H1 (cell line): ENCODE measurements at regions not wholly inside any gene's neighbourhood (a gene's known extent, or its start where the extent isn't known, plus 50 kb on each side); places are given as distances from the start of the nearest gene placed in this dataset.

Experiments used
- CTCF ChIA-PET: fragments of 300-600 bp; sonication (Branson Sonifier 250); formaldehyde crosslinking; loops from one replicate; lab custom pipeline; 2021; ENCODE audit not compliant: partially characterized antibody; lab: Charles Lee
- POLR2A ChIA-PET: fragments of 300-600 bp; sonication (Branson Sonifier 250); formaldehyde crosslinking; loops from one replicate; lab custom pipeline; 2021; ENCODE audit warnings: inconsistent platforms; ENCODE audit not compliant: partially characterized antibody; lab: Charles Lee
- DNase-seq, 2 experiments: peaks; one replicate each; pipeline versions ENCODE4 v3.0.0 to v3.0.0-alpha.2; 2010 to 2022; ENCODE audit warnings: low spot score in 2 of 2, low read depth in 1 of 2, mixed read lengths in 1 of 2
- FAIRE-seq: peaks from 2 replicates; lab custom pipeline; 2011; peaks lifted over from hg19 to GRCh38; lab: Jason Lieb, UNC
- H2AFZ ChIP-seq: 2 replicates; pipeline ENCODE4 v1.8.1; 2012; ENCODE audit warnings: low read length, inconsistent platforms
- H2AK5ac ChIP-seq: 2 replicates; pipeline ENCODE4 v1.6.1; 2013; ENCODE audit warnings: low read depth, low read length
- H2BK120ac ChIP-seq: replicated peaks from 2 replicates; pipeline ENCODE3; 2013; ENCODE audit warnings: low read depth, low read length, inconsistent platforms
- H2BK12ac ChIP-seq: 2 replicates; pipeline ENCODE4 v1.6.1; 2013; ENCODE audit warnings: low read depth, low read length
- H2BK15ac ChIP-seq: 2 replicates; pipeline ENCODE4 v1.6.1; 2013; ENCODE audit warnings: low read length
- H2BK20ac ChIP-seq: 2 replicates; pipeline ENCODE4 v1.6.1; 2013; ENCODE audit warnings: low read length
- H2BK5ac ChIP-seq: 2 replicates; pipeline ENCODE4 v1.6.1; 2013; ENCODE audit warnings: low read depth, low read length
- H3K14ac ChIP-seq: 2 replicates; pipeline ENCODE4 v1.6.1; 2013; ENCODE audit warnings: inconsistent platforms; ENCODE audit not compliant: insufficient read length
- H3K18ac ChIP-seq: 2 replicates; pipeline ENCODE4 v1.6.1; 2013; ENCODE audit warnings: low read length; ENCODE audit errors: extremely low read depth
- H3K23ac ChIP-seq: 2 replicates; pipeline ENCODE4 v1.6.1; 2013; ENCODE audit warnings: inconsistent platforms; ENCODE audit not compliant: insufficient read length
- H3K23me2 ChIP-seq: 2 replicates; pipeline ENCODE4 v1.6.1; 2013; ENCODE audit warnings: low read depth, low read length
- H3K27ac ChIP-seq: 2 replicates; pipeline ENCODE4 v1.6.1; 2011; ENCODE audit warnings: low read depth, low read length, inconsistent platforms
- H3K27me3 ChIP-seq, 4 experiments: replicated peaks in 1 of 4; 1 replicate in 1 of 4; 2 replicates in 3 of 4; pipeline versions ENCODE4 v1.6.1 to v1.8.1; 2011 to 2013; ENCODE audit warnings: low read length in 3 of 4, mild to moderate bottlenecking in 3 of 4, inconsistent platforms in 2 of 4, mixed read lengths in 2 of 4, moderate library complexity in 1 of 4; ENCODE audit not compliant: control insufficient read depth in 3 of 4, insufficient read depth in 3 of 4; ENCODE audit errors: extremely low read depth in 1 of 4
- H3K36me3 ChIP-seq, 4 experiments: 2 replicates each; pipeline versions ENCODE4 v1.6.1 to v1.8.1; 2011 to 2013; ENCODE audit warnings: mild to moderate bottlenecking in 4 of 4, low read length in 3 of 4, moderate library complexity in 2 of 4, control low read depth in 1 of 4, inconsistent platforms in 1 of 4; ENCODE audit not compliant: insufficient read depth in 4 of 4, control insufficient read depth in 2 of 4
- H3K4ac ChIP-seq: replicated peaks from 2 replicates; pipeline ENCODE3; 2013; ENCODE audit warnings: low read length, low read depth, mixed read lengths, inconsistent platforms; ENCODE audit not compliant: insufficient read length
- H3K4me1 ChIP-seq, 4 experiments: replicated peaks in 1 of 4; 1 replicate in 1 of 4; 2 replicates in 3 of 4; pipeline versions ENCODE4 v1.6.1 to v1.8.1; 2011 to 2013; ENCODE audit warnings: low read length in 3 of 4, inconsistent platforms in 2 of 4, mixed read lengths in 1 of 4; ENCODE audit not compliant: insufficient read depth in 4 of 4, control insufficient read depth in 3 of 4
- H3K4me2 ChIP-seq, 2 experiments: 2 replicates each; pipeline versions ENCODE4 v1.6.1 to v1.8.1; 2011 to 2013; ENCODE audit warnings: low read depth in 2 of 2, low read length in 2 of 2, control low read depth in 1 of 2, inconsistent platforms in 1 of 2, mild to moderate bottlenecking in 1 of 2; ENCODE audit not compliant: insufficient read depth in 1 of 2
- H3K4me3 ChIP-seq, 4 experiments: fragments of 200-600, 300-600 bp in 1 of 4; sonication (generic), shearing (Covaris generic), sonication (Bioruptor Twin) in 1 of 4; 2 replicates each; pipeline versions ENCODE4 v1.5.1 to v1.8.1; 2011 to 2016; ENCODE audit warnings: low read length in 4 of 4, low read depth in 3 of 4, control low read depth in 2 of 4, inconsistent platforms in 2 of 4, mild to moderate bottlenecking in 2 of 4, mixed read lengths in 1 of 4, moderate library complexity in 1 of 4; ENCODE audit not compliant: insufficient read depth in 2 of 4; ENCODE audit errors: extremely low read depth in 1 of 4
- H3K56ac ChIP-seq: replicated peaks from 2 replicates; pipeline ENCODE3; 2013; ENCODE audit warnings: low read depth, mild to moderate bottlenecking, mixed read lengths, low read length, inconsistent platforms; ENCODE audit not compliant: insufficient read length
- H3K79me1 ChIP-seq: 2 replicates; pipeline ENCODE4 v1.6.1; 2013; ENCODE audit warnings: low read depth, low read length, control low read depth
- H3K79me2 ChIP-seq, 2 experiments: 2 replicates each; pipeline versions ENCODE4 v1.6.1 to v1.8.1; 2012 to 2013; ENCODE audit warnings: low read length in 2 of 2, mild to moderate bottlenecking in 2 of 2, inconsistent platforms in 1 of 2; ENCODE audit not compliant: insufficient read depth in 2 of 2, control insufficient read depth in 1 of 2
- H3K9ac ChIP-seq, 4 experiments: replicated peaks in 1 of 4; 1 replicate in 1 of 4; 2 replicates in 3 of 4; pipeline versions ENCODE4 v1.6.1 to v1.8.1; 2011 to 2013; ENCODE audit warnings: low read depth in 3 of 4, low read length in 3 of 4, control low read depth in 2 of 4, mild to moderate bottlenecking in 2 of 4, moderate library complexity in 2 of 4, inconsistent platforms in 1 of 4; ENCODE audit errors: extremely low read depth in 1 of 4
- H3K9me3 ChIP-seq, 2 experiments: 2 replicates each; pipeline versions ENCODE4 v1.6.1 to v1.8.1; 2012 to 2013; ENCODE audit warnings: mild to moderate bottlenecking in 2 of 2, moderate library complexity in 2 of 2, control low read depth in 1 of 2, inconsistent platforms in 1 of 2, low read depth in 1 of 2, low read length in 1 of 2, mixed read lengths in 1 of 2; ENCODE audit not compliant: insufficient read depth in 2 of 2
- H4K20me1 ChIP-seq, 2 experiments: replicated peaks in 1 of 2; 2 replicates each; pipeline versions ENCODE3 to v1.8.1; 2011 to 2013; ENCODE audit warnings: inconsistent platforms in 2 of 2, low read length in 2 of 2, mild to moderate bottlenecking in 1 of 2; ENCODE audit not compliant: insufficient read depth in 2 of 2, control insufficient read depth in 1 of 2
- H4K5ac ChIP-seq: 2 replicates; pipeline ENCODE4 v1.6.1; 2013; ENCODE audit warnings: low read length, low read depth, mixed read lengths, inconsistent platforms; ENCODE audit not compliant: insufficient read length
- H4K8ac ChIP-seq: 2 replicates; pipeline ENCODE4 v1.8.0; 2013; ENCODE audit warnings: mild to moderate bottlenecking, moderate library complexity, low read length, inconsistent platforms; ENCODE audit not compliant: insufficient read depth; ENCODE audit errors: extremely low read depth
- H4K91ac ChIP-seq: replicated peaks from 2 replicates; pipeline ENCODE3; 2013; ENCODE audit warnings: low read length, mixed read lengths, inconsistent platforms; ENCODE audit not compliant: insufficient read length
- BACH1 ChIP-seq: IDR thresholded peaks from 2 replicates; pipeline ENCODE4 v1.6.1; 2012; ENCODE audit warnings: low read length, improper control_type of control experiment
- CBX8 ChIP-seq: fragments of 300-800, 300-1000 bp; sonication (generic); IDR thresholded peaks from 2 replicates; pipeline ENCODE4 v1.7.1; 2016; ENCODE audit warnings: low read depth, low read length, borderline replicate concordance
- CHD2 ChIP-seq: IDR thresholded peaks from 2 replicates; pipeline ENCODE4 v1.6.1; 2012; ENCODE audit warnings: low read length, improper control_type of control experiment
- GTF2F1 ChIP-seq: IDR thresholded peaks from 2 replicates; pipeline ENCODE4 v1.6.1; 2012; ENCODE audit warnings: low read depth, low read length, improper control_type of control experiment, borderline replicate concordance
- SAP30 ChIP-seq: fragments of 300-600 bp; sonication (generic); IDR thresholded peaks from 2 replicates; pipeline ENCODE4 v1.7.1; 2012; ENCODE audit warnings: low read length, moderate library complexity, mild to moderate bottlenecking, inconsistent platforms; ENCODE audit not compliant: insufficient read depth, insufficient replicate concordance
- SP2 ChIP-seq: IDR thresholded peaks from 2 replicates; pipeline ENCODE4 v1.6.1; 2012; ENCODE audit warnings: mild to moderate bottlenecking, low read length, inconsistent platforms
- WGBS, 2 experiments: shearing (Covaris generic) in 1 of 2; methylation state at CpG; one replicate each; pipeline versions ENCODE4 v1.1.6 to v1.1.7; 2013 to 2015; ENCODE audit warnings: low lambda C conversion rate in 2 of 2, mixed read lengths in 2 of 2, inconsistent platforms in 1 of 2, low coverage in 1 of 2, missing lambda C conversion rate in 1 of 2; ENCODE audit not compliant: insufficient replicate concordance in 2 of 2, insufficient coverage in 1 of 2, insufficient read length in 1 of 2; ENCODE audit errors: extremely low coverage in 1 of 2, missing lambda C conversion rate in 1 of 2; 5-methylcytosine and 5-hydroxymethylcytosine counted together

GRCh38 chr11:127485541-127485940, 485.0 kb upstream of the KIRREL3 start:
- H3K23me2 ChIP-seq = no peaks in the 10 kb centered on the region
- no peaks in the 10 kb centered on the region for H3K36me3 ChIP-seq
- peaks cover 0 to 2% of the 10 kb centered on the region in 2 experiments; a peak in 1 of 4 replicates for H3K9me3 ChIP-seq
- no peak overlapping the region for H2BK15ac ChIP-seq
- no peak overlapping the region for H4K5ac ChIP-seq
- no peak overlapping the region for H2BK120ac ChIP-seq
- H4K8ac ChIP-seq = no peak overlapping the region
- H2BK20ac ChIP-seq = no peak overlapping the region
- no peak overlapping the region for H4K91ac ChIP-seq
- POLR2A ChIA-PET = no interaction called here
- H2BK5ac ChIP-seq = no peak overlapping the region
- no peaks in the 10 kb centered on the region for H4K20me1 ChIP-seq
- H3K56ac ChIP-seq = no peak overlapping the region
- no peaks in the 10 kb centered on the region for H3K79me1 ChIP-seq
- no peaks in the 10 kb centered on the region for H3K27me3 ChIP-seq
- no peak for TF ChIP-seq SP2
- TF ChIP-seq SAP30 = no peak
- TF ChIP-seq BACH1 = no peak
- TF ChIP-seq CHD2 = no peak
- TF ChIP-seq CBX8 = no peak
- TF ChIP-seq GTF2F1 = no peak
- H3K9ac ChIP-seq = no peak overlapping the region
- no peaks in the 10 kb centered on the region for H3K4me1 ChIP-seq
- no peak for FAIRE-seq
- no peak overlapping the region for H3K4ac ChIP-seq
- H3K23ac ChIP-seq = no peak overlapping the region
- no peak overlapping the region for H2AFZ ChIP-seq
- H3K18ac ChIP-seq = no peak overlapping the region
- no peak overlapping the region for H3K14ac ChIP-seq
- no peak overlapping the region for H3K4me2 ChIP-seq
- H3K4me3 ChIP-seq = no peak overlapping the region
- WGBS, 2 experiments = 91% methylated on average over 2 of the region's 2 CpGs; no CpG with 5 or more reads in 1 of the 2 experiments
- H3K79me2 ChIP-seq = no peaks in the 10 kb centered on the region
- DNase-seq = no peak
- CTCF ChIA-PET = interaction anchor here (1.7 kb wide), 1 partner anchor 15 kb away, joined by 6 read pairs; no protein-coding TSS in a partner anchor
- H2BK12ac ChIP-seq = no peak overlapping the region
- no peak overlapping the region for H3K27ac ChIP-seq
- no peak overlapping the region for H2AK5ac ChIP-seq
